NT2/D1 (cell line): ENCODE measurements at regions not wholly inside any gene's neighbourhood (a gene's known extent, or its start where the extent isn't known, plus 50 kb on each side); places are given as distances from the start of the nearest gene placed in this dataset.

Experiments used
- DNase-seq: peaks from one replicate; pipeline ENCODE4 v3.0.0-alpha.2; 2011; ENCODE audit warnings: low read depth, low spot score
- H3K27me3 ChIP-seq: 2 replicates; pipeline ENCODE4 v1.6.0; 2011; ENCODE audit warnings: mild to moderate bottlenecking; ENCODE audit not compliant: insufficient read length, insufficient read depth
- H3K36me3 ChIP-seq: 2 replicates; pipeline ENCODE4 v1.6.1; 2011; ENCODE audit warnings: mild to moderate bottlenecking, low read length, mixed read lengths; ENCODE audit not compliant: insufficient read depth, insufficient read length
- H3K4me1 ChIP-seq: 2 replicates; pipeline ENCODE4 v1.5.1; 2011; ENCODE audit not compliant: insufficient read depth, insufficient read length
- H3K4me3 ChIP-seq: 2 replicates; pipeline ENCODE4 v1.5.1; 2011; ENCODE audit warnings: low read depth; ENCODE audit not compliant: insufficient read length
- H3K9ac ChIP-seq: 2 replicates; pipeline ENCODE4 v1.6.0; 2011; ENCODE audit warnings: low read depth; ENCODE audit not compliant: insufficient read length
- H3K9me3 ChIP-seq: 2 replicates; pipeline ENCODE4 v1.5.1; 2011; ENCODE audit warnings: mild to moderate bottlenecking, low read length; ENCODE audit not compliant: insufficient read depth
- SUZ12 ChIP-seq: IDR thresholded peaks from 2 replicates; pipeline ENCODE4 v1.6.1; 2011; ENCODE audit not compliant: insufficient read length, insufficient read depth; ENCODE audit errors: extremely low read depth
- YY1 ChIP-seq: IDR thresholded peaks from 2 replicates; pipeline ENCODE4 v1.6.1; 2011; ENCODE audit not compliant: insufficient read length, insufficient read depth
- ZNF274 ChIP-seq: IDR thresholded peaks from 2 replicates; pipeline ENCODE4 v1.6.1; 2011; ENCODE audit warnings: mild to moderate bottlenecking, low read depth, low read length

- DNase-seq, result no peak
- Histone ChIP-seq H3K4me1 (no peaks in the 10 kb centered on the region), H3K36me3 (no peaks in the 10 kb centered on the region), H3K9me3 (no peaks in the 10 kb centered on the region), H3K4me3 (no peak overlapping the region), H3K27me3 (no peaks in the 10 kb centered on the region), H3K9ac (no peak overlapping the region)
- no peak for TF ChIP-seq YY1
- no peak for TF ChIP-seq ZNF274
- no peak for TF ChIP-seq SUZ12
Measured at GRCh38 chr13:81773263-81773662, 1432.3 kb upstream of the SPRY2 start.

- Histone ChIP-seq H3K9ac (no peak overlapping the region), H3K4me3 (no peak overlapping the region), H3K4me1 (no peaks in the 10 kb centered on the region), H3K36me3 (no peaks in the 10 kb centered on the region), H3K27me3 (no peaks in the 10 kb centered on the region), H3K9me3 (no peaks in the 10 kb centered on the region)
- DNase-seq, result no peak
- TF ChIP-seq ZNF274, result no peak
- no peak for TF ChIP-seq SUZ12
- TF ChIP-seq YY1, result no peak
Measured at GRCh38 chr13:81771951-81772350, 1431.0 kb upstream of the SPRY2 start.

- TF ChIP-seq YY1 (no peak), ZNF274 (no peak), SUZ12 (no peak)
- no peak for DNase-seq
- no peaks in the 10 kb centered on the region for H3K9me3 ChIP-seq
- H3K4me1 ChIP-seq, result no peaks in the 10 kb centered on the region
- H3K9ac ChIP-seq, result no peak overlapping the region
- no peaks in the 10 kb centered on the region for H3K27me3 ChIP-seq
- H3K36me3 ChIP-seq, result no peaks in the 10 kb centered on the region
- no peak overlapping the region for H3K4me3 ChIP-seq
Measured at GRCh38 chr13:81770868-81771505, 1430.1 kb upstream of the SPRY2 start.

DNA sequence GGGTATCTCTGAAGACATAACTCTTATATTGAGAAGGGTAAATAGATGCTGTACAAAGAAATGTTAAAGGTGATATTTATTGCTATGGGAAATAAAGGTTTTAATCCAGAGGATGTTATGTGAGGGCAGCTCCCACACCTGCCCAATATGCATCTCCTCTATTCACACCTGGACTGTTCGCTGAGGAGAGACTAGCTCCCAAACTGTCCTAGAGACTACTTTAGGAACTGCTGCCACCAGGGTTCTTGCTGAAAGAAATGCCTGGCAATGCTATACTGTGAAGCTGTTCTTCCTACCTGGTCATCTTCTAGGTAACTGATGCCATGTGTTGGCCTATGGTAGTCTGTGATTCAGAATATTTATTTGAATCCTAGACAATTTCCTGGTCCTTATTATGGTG lies 1421.5 kb upstream of the SPRY2 start:
- H3K9ac ChIP-seq, result no peak overlapping the region
- no peaks in the 10 kb centered on the region for H3K4me1 ChIP-seq
- 0 out of 2 replicates have a peak, but pooled peaks cover 7% of the 10 kb centered on the region for H3K9me3 ChIP-seq
- TF ChIP-seq ZNF274, result no peak
- TF ChIP-seq YY1, result no peak
- TF ChIP-seq SUZ12, result no peak
- no peak for DNase-seq
- no peaks in the 10 kb centered on the region for H3K27me3 ChIP-seq
- no peak overlapping the region for H3K4me3 ChIP-seq
- H3K36me3 ChIP-seq, result no peaks in the 10 kb centered on the region

DNA sequence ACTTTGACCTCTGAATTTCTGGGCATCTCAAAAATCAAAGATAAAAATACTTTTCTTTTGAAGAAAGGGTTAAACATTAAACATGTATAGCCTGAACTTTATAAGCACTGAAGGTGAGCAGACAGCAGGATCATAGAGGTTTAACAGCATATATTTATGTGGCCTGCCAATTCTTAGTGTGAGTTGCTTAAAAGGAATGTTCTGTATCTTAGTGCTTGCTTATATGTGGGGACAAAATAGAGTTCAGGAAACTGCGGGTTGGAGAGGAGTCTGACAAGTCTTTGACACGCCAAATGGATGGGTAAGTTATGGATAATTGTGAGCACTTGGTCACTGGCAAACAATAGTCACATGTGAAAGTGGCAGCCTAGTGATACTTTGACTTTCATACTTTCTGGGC lies 1419.4 kb upstream of the SPRY2 start:
- Histone ChIP-seq H3K9ac (no peak overlapping the region), H3K36me3 (no peaks in the 10 kb centered on the region), H3K27me3 (no peaks in the 10 kb centered on the region), H3K4me3 (no peak overlapping the region), H3K4me1 (no peaks in the 10 kb centered on the region), H3K9me3 (0 out of 2 replicates have a peak, but pooled peaks cover 7% of the 10 kb centered on the region)
- no peak for TF ChIP-seq YY1
- no peak for TF ChIP-seq SUZ12
- no peak for TF ChIP-seq ZNF274
- no peak for DNase-seq

- TF ChIP-seq SUZ12, result no peak
- no peak for TF ChIP-seq YY1
- no peak for TF ChIP-seq ZNF274
- H3K9me3 ChIP-seq, result 0 out of 2 replicates have a peak, but pooled peaks cover 7% of the 10 kb centered on the region
- no peaks in the 10 kb centered on the region for H3K4me1 ChIP-seq
- H3K4me3 ChIP-seq, result no peak overlapping the region
- no peaks in the 10 kb centered on the region for H3K27me3 ChIP-seq
- H3K36me3 ChIP-seq, result no peaks in the 10 kb centered on the region
- no peak for DNase-seq
- H3K9ac ChIP-seq, result no peak overlapping the region
Measured at GRCh38 chr13:81757348-81757970, 1416.5 kb upstream of the SPRY2 start.

GRCh38 chr13:81745391-81745790 lies 1404.5 kb upstream of the SPRY2 start:
- DNase-seq, result no peak

More at GRCh38 chr13:81745391-81745790, 1404.5 kb upstream of the SPRY2 start:
- Histone ChIP-seq H3K36me3 (no peaks in the 10 kb centered on the region), H3K27me3 (no peaks in the 10 kb centered on the region), H3K4me3 (no peak overlapping the region), H3K4me1 (no peaks in the 10 kb centered on the region), H3K9ac (no peak overlapping the region), H3K9me3 (no peaks in the 10 kb centered on the region)
- TF ChIP-seq ZNF274 (no peak), YY1 (no peak)
